ENCODE measurements at regions not wholly inside any gene's neighbourhood (a gene's known extent, or its start where the extent isn't known, plus 50 kb on each side); places are given as distances from the start of the nearest gene placed in this dataset.

GRCh38 chr13:39200249-39200910 lies 162.1 kb downstream of the NHLRC3 start:
- WGBS, 2 donors: 77 to 78% methylated on average over 4 of the region's 4 CpGs
- H3K9me3 ChIP-seq (ENCODE audit: control insufficient read depth in 2 of 2, insufficient read depth in 1 of 2, low read depth in 1 of 2, low read length in 1 of 2): no peaks in the 10 kb centered on the region
- H3K36me3 ChIP-seq (ENCODE audit: control insufficient read depth in 2 of 2, insufficient read depth in 2 of 2, low read length in 1 of 2): no peaks in the 10 kb centered on the region
- H3K27ac ChIP-seq (ENCODE audit: low read depth in 2 of 2, low read length in 1 of 2): no peak overlapping the region
- H3K27me3 ChIP-seq (ENCODE audit: control insufficient read depth in 1 of 2, insufficient read depth in 2 of 2, low read length in 2 of 2): no peaks in the 10 kb centered on the region
- no peaks in the 10 kb centered on the region for H3K4me1 ChIP-seq (ENCODE audit: control insufficient read depth in 2 of 2, insufficient read depth in 2 of 2, low read length in 1 of 2)
- H3K4me3 ChIP-seq (ENCODE audit: low read depth in 1 of 2, low read length in 2 of 2): no peak overlapping the region

- no peak overlapping the region for H3K4me3 ChIP-seq (ENCODE audit: low read depth in 1 of 2, low read length in 2 of 2)
- no peaks in the 10 kb centered on the region for H3K9me3 ChIP-seq (ENCODE audit: control insufficient read depth in 2 of 2, insufficient read depth in 1 of 2, low read depth in 1 of 2, low read length in 1 of 2)
- H3K27ac ChIP-seq (ENCODE audit: low read depth in 2 of 2, low read length in 1 of 2): no peak overlapping the region
- H3K27me3 ChIP-seq (ENCODE audit: control insufficient read depth in 1 of 2, insufficient read depth in 2 of 2, low read length in 2 of 2): no peaks in the 10 kb centered on the region
- 55 to 58% methylated on average over 4 of the region's 4 CpGs for WGBS, 2 donors
- H3K4me1 ChIP-seq (ENCODE audit: control insufficient read depth in 2 of 2, insufficient read depth in 2 of 2, low read length in 1 of 2): no peaks in the 10 kb centered on the region
- H3K36me3 ChIP-seq (ENCODE audit: control insufficient read depth in 2 of 2, insufficient read depth in 2 of 2, low read length in 1 of 2): no peaks in the 10 kb centered on the region
Measured at GRCh38 chr13:39201180-39201579, 162.9 kb downstream of the NHLRC3 start.

GRCh38 chr13:39202746-39203145 lies 164.5 kb downstream of the NHLRC3 start:
- Histone ChIP-seq H3K4me3 (ENCODE audit: low read depth in 1 of 2, low read length in 2 of 2) (no peak overlapping the region), H3K27me3 (ENCODE audit: control insufficient read depth in 1 of 2, insufficient read depth in 2 of 2, low read length in 2 of 2) (no peaks in the 10 kb centered on the region), H3K9me3 (ENCODE audit: control insufficient read depth in 2 of 2, insufficient read depth in 1 of 2, low read depth in 1 of 2, low read length in 1 of 2) (no peaks in the 10 kb centered on the region), H3K36me3 (ENCODE audit: control insufficient read depth in 2 of 2, insufficient read depth in 2 of 2, low read length in 1 of 2) (no peaks in the 10 kb centered on the region), H3K27ac (ENCODE audit: low read depth in 2 of 2, low read length in 1 of 2) (no peak overlapping the region), H3K4me1 (ENCODE audit: control insufficient read depth in 2 of 2, insufficient read depth in 2 of 2, low read length in 1 of 2) (no peaks in the 10 kb centered on the region)
- WGBS, 2 donors: 70 to 71% methylated on average over 7 of the region's 7 CpGs

- Histone ChIP-seq H3K27me3 (ENCODE audit: control insufficient read depth in 1 of 2, insufficient read depth in 2 of 2, low read length in 2 of 2) (no peaks in the 10 kb centered on the region), H3K4me3 (ENCODE audit: low read depth in 1 of 2, low read length in 2 of 2) (no peak overlapping the region), H3K9me3 (ENCODE audit: control insufficient read depth in 2 of 2, insufficient read depth in 1 of 2, low read depth in 1 of 2, low read length in 1 of 2) (no peaks in the 10 kb centered on the region), H3K36me3 (ENCODE audit: control insufficient read depth in 2 of 2, insufficient read depth in 2 of 2, low read length in 1 of 2) (no peaks in the 10 kb centered on the region), H3K4me1 (ENCODE audit: control insufficient read depth in 2 of 2, insufficient read depth in 2 of 2, low read length in 1 of 2) (no peaks in the 10 kb centered on the region), H3K27ac (ENCODE audit: low read depth in 2 of 2, low read length in 1 of 2) (peak overlapping the region in 1 of 2 donors; percentile 37)
- 62 to 71% methylated on average over 4 of the region's 4 CpGs for WGBS, 2 donors
Measured at GRCh38 chr13:39208636-39209035, 170.4 kb downstream of the NHLRC3 start.

GRCh38 chr13:39209731-39210531 lies 171.7 kb downstream of the NHLRC3 start:
- Histone ChIP-seq H3K36me3 (ENCODE audit: control insufficient read depth in 2 of 2, insufficient read depth in 2 of 2, low read length in 1 of 2) (no peaks in the 10 kb centered on the region), H3K27ac (ENCODE audit: low read depth in 2 of 2, low read length in 1 of 2) (peak overlapping the region; percentile 26 to 29), H3K27me3 (ENCODE audit: control insufficient read depth in 1 of 2, insufficient read depth in 2 of 2, low read length in 2 of 2) (no peaks in the 10 kb centered on the region), H3K4me3 (ENCODE audit: low read depth in 1 of 2, low read length in 2 of 2) (no peak overlapping the region), H3K9me3 (ENCODE audit: control insufficient read depth in 2 of 2, insufficient read depth in 1 of 2, low read depth in 1 of 2, low read length in 1 of 2) (no peaks in the 10 kb centered on the region), H3K4me1 (ENCODE audit: control insufficient read depth in 2 of 2, insufficient read depth in 2 of 2, low read length in 1 of 2) (no peaks in the 10 kb centered on the region)
- WGBS, 2 donors: 31 to 35% methylated on average over 1 of the region's 1 CpG

GRCh38 chr13:39210961-39211534 lies 172.8 kb downstream of the NHLRC3 start:
- H3K36me3 ChIP-seq (ENCODE audit: control insufficient read depth in 2 of 2, insufficient read depth in 2 of 2, low read length in 1 of 2): no peaks in the 10 kb centered on the region
- peak overlapping the region in 1 of 2 donors; percentile 14 for H3K27ac ChIP-seq (ENCODE audit: low read depth in 2 of 2, low read length in 1 of 2)
- WGBS, 2 donors: 89 to 97% methylated on average over 1 of the region's 1 CpG

GRCh38 chr13:39215971-39216370 lies 177.7 kb downstream of the NHLRC3 start:
- Histone ChIP-seq H3K4me3 (ENCODE audit: low read depth in 1 of 2, low read length in 2 of 2) (no peak overlapping the region), H3K9me3 (ENCODE audit: control insufficient read depth in 2 of 2, insufficient read depth in 1 of 2, low read depth in 1 of 2, low read length in 1 of 2) (no peaks in the 10 kb centered on the region), H3K27ac (ENCODE audit: low read depth in 2 of 2, low read length in 1 of 2) (no peak overlapping the region), H3K36me3 (ENCODE audit: control insufficient read depth in 2 of 2, insufficient read depth in 2 of 2, low read length in 1 of 2) (no peaks in the 10 kb centered on the region), H3K27me3 (ENCODE audit: control insufficient read depth in 1 of 2, insufficient read depth in 2 of 2, low read length in 2 of 2) (no peaks in the 10 kb centered on the region), H3K4me1 (ENCODE audit: control insufficient read depth in 2 of 2, insufficient read depth in 2 of 2, low read length in 1 of 2) (no peaks in the 10 kb centered on the region)
- 89 to 91% methylated on average over 8 of the region's 8 CpGs for WGBS, 2 donors

More at GRCh38 chr13:39210961-39211534, 172.8 kb downstream of the NHLRC3 start:
- Histone ChIP-seq H3K4me1 (ENCODE audit: control insufficient read depth in 2 of 2, insufficient read depth in 2 of 2, low read length in 1 of 2) (no peaks in the 10 kb centered on the region), H3K9me3 (ENCODE audit: control insufficient read depth in 2 of 2, insufficient read depth in 1 of 2, low read depth in 1 of 2, low read length in 1 of 2) (no peaks in the 10 kb centered on the region), H3K27me3 (ENCODE audit: control insufficient read depth in 1 of 2, insufficient read depth in 2 of 2, low read length in 2 of 2) (no peaks in the 10 kb centered on the region), H3K4me3 (ENCODE audit: low read depth in 1 of 2, low read length in 2 of 2) (no peak overlapping the region)

- WGBS, 2 donors: 73 to 87% methylated on average over 3 of the region's 3 CpGs
- Histone ChIP-seq H3K4me1 (ENCODE audit: control insufficient read depth in 2 of 2, insufficient read depth in 2 of 2, low read length in 1 of 2) (no peaks in the 10 kb centered on the region), H3K4me3 (ENCODE audit: low read depth in 1 of 2, low read length in 2 of 2) (no peak overlapping the region), H3K36me3 (ENCODE audit: control insufficient read depth in 2 of 2, insufficient read depth in 2 of 2, low read length in 1 of 2) (no peaks in the 10 kb centered on the region), H3K27me3 (ENCODE audit: control insufficient read depth in 1 of 2, insufficient read depth in 2 of 2, low read length in 2 of 2) (no peaks in the 10 kb centered on the region), H3K9me3 (ENCODE audit: control insufficient read depth in 2 of 2, insufficient read depth in 1 of 2, low read depth in 1 of 2, low read length in 1 of 2) (no peaks in the 10 kb centered on the region), H3K27ac (ENCODE audit: low read depth in 2 of 2, low read length in 1 of 2) (no peak overlapping the region)
Measured at GRCh38 chr13:39217471-39217870, 179.2 kb downstream of the NHLRC3 start.

- Histone ChIP-seq H3K27me3 (ENCODE audit: control insufficient read depth in 1 of 2, insufficient read depth in 2 of 2, low read length in 2 of 2) (no peaks in the 10 kb centered on the region), H3K4me3 (ENCODE audit: low read depth in 1 of 2, low read length in 2 of 2) (no peak overlapping the region), H3K4me1 (ENCODE audit: control insufficient read depth in 2 of 2, insufficient read depth in 2 of 2, low read length in 1 of 2) (no peaks in the 10 kb centered on the region), H3K9me3 (ENCODE audit: control insufficient read depth in 2 of 2, insufficient read depth in 1 of 2, low read depth in 1 of 2, low read length in 1 of 2) (no peaks in the 10 kb centered on the region), H3K27ac (ENCODE audit: low read depth in 2 of 2, low read length in 1 of 2) (no peak overlapping the region), H3K36me3 (ENCODE audit: control insufficient read depth in 2 of 2, insufficient read depth in 2 of 2, low read length in 1 of 2) (no peaks in the 10 kb centered on the region)
- WGBS, 2 donors: 37 to 42% methylated on average over 5 of the region's 5 CpGs
Measured at GRCh38 chr13:39224671-39225240, 186.5 kb downstream of the NHLRC3 start.

All from esophagus (tissue), 2 donors.